Activated B cell treated with CpG ODN at 0.5 μM for 24 hours (primary cell): ENCODE measurements at regions not wholly inside any gene's neighbourhood (a gene's known extent, or its start where the extent isn't known, plus 50 kb on each side); places are given as distances from the start of the nearest gene placed in this dataset.
A peak's percentile ranks its signal among the peaks of the same experiment; 100 is the strongest.

Experiments
- ATAC-seq: fragments of 200-7000 bp; cut with Tn5 transposase; one replicate; pipeline ENCODE4 v1.10.0; 2021; ENCODE audit warnings: low read depth, mild to moderate bottlenecking, moderate library complexity
- CTCF ChIA-PET: fragments of 350-600 bp; sonication (Branson Sonifier 250); formaldehyde crosslinking; loops from one replicate; lab custom pipeline; 2021; ENCODE audit warnings: antibody characterized with exemption; lab: Charles Lee
- POLR2A ChIA-PET: fragments of 350-600 bp; sonication (Branson Sonifier 250); formaldehyde crosslinking; loops from one replicate; lab custom pipeline; 2021; ENCODE audit warnings: antibody characterized with exemption; lab: Charles Lee
- DNase-seq: peaks from one replicate; pipeline ENCODE4 v3.0.0; 2022
- H3K27ac Mint-ChIP-seq: one replicate; pipeline ENCODE4 v1.8.0; 2020; ENCODE audit warnings: mixed read lengths
- H3K27me3 Mint-ChIP-seq: one replicate; pipeline ENCODE4 v1.8.0; 2021; ENCODE audit warnings: mixed read lengths
- H3K36me3 Mint-ChIP-seq: one replicate; pipeline ENCODE4 v1.8.0; 2021; ENCODE audit warnings: low read depth, mixed read lengths
- H3K4me1 Mint-ChIP-seq: one replicate; pipeline ENCODE4 v1.8.0; 2021; ENCODE audit warnings: mixed read lengths
- H3K4me3 Mint-ChIP-seq: one replicate; pipeline ENCODE4 v1.8.0; 2020; ENCODE audit warnings: mild to moderate bottlenecking, mixed read lengths
- H3K9me3 Mint-ChIP-seq: one replicate; pipeline ENCODE4 v1.8.0; 2020; ENCODE audit warnings: mixed read lengths
- CTCF ChIP-seq: fragments of 200-600 bp; IDR thresholded peaks from one replicate; pipeline ENCODE4 v1.8.0; 2022; ENCODE audit warnings: antibody characterized with exemption, mild to moderate bottlenecking
- intact Hi-C: fragments of 100-400 bp; cut with micrococcal nuclease; formaldehyde crosslinking; loops from one replicate; pipeline ENCODE4 v1.15.1; 2024

GRCh38 chr2:213227458-213227857 lies 56.8 kb upstream of the SPAG16 start:
- no peaks in the 10 kb centered on the region for H3K9me3 Mint-ChIP-seq
- no peaks in the 10 kb centered on the region for H3K36me3 Mint-ChIP-seq
- peak overlapping the region; percentile 65 for H3K4me3 Mint-ChIP-seq
- no peak for DNase-seq
- H3K27ac Mint-ChIP-seq, result peak overlapping the region; percentile 90
- CTCF ChIA-PET, result interaction anchor here (1.1 to 2.1 kb wide), 2 partner anchors 70 to 74 kb away, joined by 3 to 10 read pairs; no protein-coding TSS in a partner anchor
- H3K4me1 Mint-ChIP-seq, result peaks cover 60% of the 10 kb centered on the region
- peak; percentile 84 for ATAC-seq
- TF ChIP-seq CTCF, result no peak
- intact Hi-C loops, result no loop called here
- no peaks in the 10 kb centered on the region for H3K27me3 Mint-ChIP-seq
- POLR2A ChIA-PET, result interaction anchor here (0.7 to 2.3 kb wide), 9 partner anchors 18 to 270 kb away, joined by 4 to 14 read pairs (median 5); partner anchors contain the start of gene IKZF2

- Mint-ChIP-seq H3K9me3 (no peaks in the 10 kb centered on the region), H3K4me1 (peaks cover 72% of the 10 kb centered on the region), H3K27ac (peak overlapping the region; percentile 92), H3K36me3 (no peaks in the 10 kb centered on the region), H3K27me3 (no peaks in the 10 kb centered on the region), H3K4me3 (no peak overlapping the region)
- ATAC-seq (no peak), DNase-seq (no peak)
- intact Hi-C loops, result loop anchor here (1.0 kb wide), 1 partner anchor 7 kb away; no protein-coding TSS in a partner anchor
- no peak for TF ChIP-seq CTCF
- POLR2A ChIA-PET, result interaction anchor here (2.3 kb wide), 1 partner anchor 72 kb away, joined by 14 read pairs; no protein-coding TSS in a partner anchor
- CTCF ChIA-PET, result no interaction called here
Observed at GRCh38 chr2:213228638-213229037, 55.6 kb upstream of the SPAG16 start.

- intact Hi-C loops, result loop anchor here (1.0 to 5.0 kb wide), 2 partner anchors 9 to 213 kb away; no protein-coding TSS in a partner anchor
- CTCF ChIA-PET, result interaction anchor here (1.2 kb wide), 1 partner anchor 76 kb away, joined by 3 read pairs; no protein-coding TSS in a partner anchor
Observed at GRCh38 chr2:213229814-213230213, 54.5 kb upstream of the SPAG16 start.

GRCh38 chr2:213231966-213232365 lies 52.3 kb upstream of the SPAG16 start:
- peak overlapping the region; percentile 56 for H3K27ac Mint-ChIP-seq
- no peaks in the 10 kb centered on the region for H3K27me3 Mint-ChIP-seq
- no peaks in the 10 kb centered on the region for H3K36me3 Mint-ChIP-seq
- POLR2A ChIA-PET, result no interaction called here
- H3K4me1 Mint-ChIP-seq, result peaks cover 83% of the 10 kb centered on the region
- no peaks in the 10 kb centered on the region for H3K9me3 Mint-ChIP-seq
- CTCF ChIA-PET, result interaction anchor here (1.1 kb wide), 1 partner anchor 78 kb away, joined by 5 read pairs; no protein-coding TSS in a partner anchor
- H3K4me3 Mint-ChIP-seq, result no peak overlapping the region
- no peak for TF ChIP-seq CTCF
- ATAC-seq (no peak), DNase-seq (no peak)
- intact Hi-C loops, result loop anchor here (5.0 kb wide), 1 partner anchor 215 kb away; no protein-coding TSS in a partner anchor

More at GRCh38 chr2:213229814-213230213, 54.5 kb upstream of the SPAG16 start:
- no peak for DNase-seq
- TF ChIP-seq CTCF, result no peak
- Mint-ChIP-seq H3K27ac (peak overlapping the region; percentile 92), H3K27me3 (no peaks in the 10 kb centered on the region), H3K4me3 (peak overlapping the region; percentile 57), H3K4me1 (peaks cover 82% of the 10 kb centered on the region), H3K36me3 (no peaks in the 10 kb centered on the region), H3K9me3 (no peaks in the 10 kb centered on the region)
- POLR2A ChIA-PET, result interaction anchor here (0.5 to 1.9 kb wide), 6 partner anchors 27 to 79 kb away, joined by 3 to 10 read pairs (median 3); partner anchors contain the start of gene IKZF2
- no peak for ATAC-seq
